Panc1 (cell line): ENCODE measurements at regions not wholly inside any gene's neighbourhood (a gene's known extent, or its start where the extent isn't known, plus 50 kb on each side); places are given as distances from the start of the nearest gene placed in this dataset.

Experiments
- POLR2AphosphoS5 ChIP-seq: IDR thresholded peaks from 2 replicates; pipeline ENCODE4 v1.6.1; 2012; ENCODE audit warnings: mild to moderate bottlenecking, low read depth, low read length, moderate library complexity
- SIN3A ChIP-seq: IDR thresholded peaks from 2 replicates; pipeline ENCODE4 v1.6.1; 2012; ENCODE audit warnings: low read depth, mild to moderate bottlenecking, low read length, moderate library complexity, borderline replicate concordance; ENCODE audit not compliant: insufficient read depth
- TF ChIP-seq, protein P1 (sequence below): fragments of 450-650 bp; IDR thresholded peaks from 2 replicates; pipeline ENCODE4 v1.5.1; 2017; ENCODE audit warnings: mild to moderate bottlenecking
- TF ChIP-seq, protein P2 (sequence below), 2 experiments: IDR thresholded peaks; 2 replicates each; pipeline ENCODE4 v1.6.1; 2011 to 2012; ENCODE audit warnings: low read depth in 2 of 2, control low read depth in 1 of 2, low read length in 1 of 2, mild to moderate bottlenecking in 1 of 2, moderate library complexity in 1 of 2; ENCODE audit not compliant: insufficient read depth in 1 of 2

DNA sequence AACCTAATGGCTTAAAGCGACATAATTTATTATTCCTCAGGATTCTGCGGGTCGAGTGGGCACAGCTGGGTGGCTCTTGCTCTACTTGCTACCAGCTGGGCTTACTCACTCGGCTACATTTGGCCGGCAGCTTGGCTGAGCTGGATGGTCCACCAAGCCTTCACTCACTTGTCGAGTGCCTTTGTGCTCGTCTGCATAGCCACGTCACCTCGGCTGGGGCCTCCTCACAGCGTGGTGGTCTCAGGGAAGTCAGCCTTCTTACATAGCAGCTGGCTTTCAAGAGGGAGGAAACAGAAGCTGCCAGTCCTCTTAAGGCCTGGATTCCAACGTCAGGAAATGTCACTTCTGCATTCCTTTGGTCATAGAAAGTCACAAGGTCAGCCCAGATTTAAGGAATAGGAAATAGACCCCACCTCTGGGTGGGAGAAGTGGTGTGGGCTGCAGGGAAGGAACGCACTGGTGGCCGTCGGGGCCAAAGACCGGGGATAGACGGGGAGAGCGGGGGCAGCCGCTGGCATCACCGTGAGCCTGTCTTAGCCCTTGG lies 75.1 kb upstream of the RUFY1 start:
- TF ChIP-seq, protein P1, sequence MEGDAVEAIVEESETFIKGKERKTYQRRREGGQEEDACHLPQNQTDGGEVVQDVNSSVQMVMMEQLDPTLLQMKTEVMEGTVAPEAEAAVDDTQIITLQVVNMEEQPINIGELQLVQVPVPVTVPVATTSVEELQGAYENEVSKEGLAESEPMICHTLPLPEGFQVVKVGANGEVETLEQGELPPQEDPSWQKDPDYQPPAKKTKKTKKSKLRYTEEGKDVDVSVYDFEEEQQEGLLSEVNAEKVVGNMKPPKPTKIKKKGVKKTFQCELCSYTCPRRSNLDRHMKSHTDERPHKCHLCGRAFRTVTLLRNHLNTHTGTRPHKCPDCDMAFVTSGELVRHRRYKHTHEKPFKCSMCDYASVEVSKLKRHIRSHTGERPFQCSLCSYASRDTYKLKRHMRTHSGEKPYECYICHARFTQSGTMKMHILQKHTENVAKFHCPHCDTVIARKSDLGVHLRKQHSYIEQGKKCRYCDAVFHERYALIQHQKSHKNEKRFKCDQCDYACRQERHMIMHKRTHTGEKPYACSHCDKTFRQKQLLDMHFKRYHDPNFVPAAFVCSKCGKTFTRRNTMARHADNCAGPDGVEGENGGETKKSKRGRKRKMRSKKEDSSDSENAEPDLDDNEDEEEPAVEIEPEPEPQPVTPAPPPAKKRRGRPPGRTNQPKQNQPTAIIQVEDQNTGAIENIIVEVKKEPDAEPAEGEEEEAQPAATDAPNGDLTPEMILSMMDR = no peak
- TF ChIP-seq, protein P2, sequence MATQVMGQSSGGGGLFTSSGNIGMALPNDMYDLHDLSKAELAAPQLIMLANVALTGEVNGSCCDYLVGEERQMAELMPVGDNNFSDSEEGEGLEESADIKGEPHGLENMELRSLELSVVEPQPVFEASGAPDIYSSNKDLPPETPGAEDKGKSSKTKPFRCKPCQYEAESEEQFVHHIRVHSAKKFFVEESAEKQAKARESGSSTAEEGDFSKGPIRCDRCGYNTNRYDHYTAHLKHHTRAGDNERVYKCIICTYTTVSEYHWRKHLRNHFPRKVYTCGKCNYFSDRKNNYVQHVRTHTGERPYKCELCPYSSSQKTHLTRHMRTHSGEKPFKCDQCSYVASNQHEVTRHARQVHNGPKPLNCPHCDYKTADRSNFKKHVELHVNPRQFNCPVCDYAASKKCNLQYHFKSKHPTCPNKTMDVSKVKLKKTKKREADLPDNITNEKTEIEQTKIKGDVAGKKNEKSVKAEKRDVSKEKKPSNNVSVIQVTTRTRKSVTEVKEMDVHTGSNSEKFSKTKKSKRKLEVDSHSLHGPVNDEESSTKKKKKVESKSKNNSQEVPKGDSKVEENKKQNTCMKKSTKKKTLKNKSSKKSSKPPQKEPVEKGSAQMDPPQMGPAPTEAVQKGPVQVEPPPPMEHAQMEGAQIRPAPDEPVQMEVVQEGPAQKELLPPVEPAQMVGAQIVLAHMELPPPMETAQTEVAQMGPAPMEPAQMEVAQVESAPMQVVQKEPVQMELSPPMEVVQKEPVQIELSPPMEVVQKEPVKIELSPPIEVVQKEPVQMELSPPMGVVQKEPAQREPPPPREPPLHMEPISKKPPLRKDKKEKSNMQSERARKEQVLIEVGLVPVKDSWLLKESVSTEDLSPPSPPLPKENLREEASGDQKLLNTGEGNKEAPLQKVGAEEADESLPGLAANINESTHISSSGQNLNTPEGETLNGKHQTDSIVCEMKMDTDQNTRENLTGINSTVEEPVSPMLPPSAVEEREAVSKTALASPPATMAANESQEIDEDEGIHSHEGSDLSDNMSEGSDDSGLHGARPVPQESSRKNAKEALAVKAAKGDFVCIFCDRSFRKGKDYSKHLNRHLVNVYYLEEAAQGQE (IDR thresholded peaks at IDR 0.05; ENCODE audit: insufficient read depth in 1 of 2, low read depth in 2 of 2, low read length in 1 of 2) = no peak
- TF ChIP-seq POLR2AphosphoS5 (no peak), SIN3A (no peak)
